Astrocyte of the cerebellum (primary cell): ENCODE measurements at regions not wholly inside any gene's neighbourhood (a gene's known extent, or its start where the extent isn't known, plus 50 kb on each side); places are given as distances from the start of the nearest gene placed in this dataset.

Experiments
- DNase-seq: peaks from one replicate; pipeline ENCODE4 v3.0.0-alpha.2; 2011; ENCODE audit warnings: low read depth
- H3K4me3 ChIP-seq: 2 replicates; pipeline ENCODE4 v1.5.1; 2011; ENCODE audit warnings: mild to moderate bottlenecking, low read depth, low read length, moderate library complexity
- in situ Hi-C: cut with HindIII; loops from 2 replicates; pipeline ENCODE4 v1.10.0; 2017; ENCODE audit warnings: low sequenced_read_pairs
- TF ChIP-seq, protein P1 (sequence below): IDR thresholded peaks from 2 replicates; pipeline ENCODE4 v1.5.1; 2012; ENCODE audit warnings: low read length, low read depth, moderate library complexity, mild to moderate bottlenecking; ENCODE audit errors: missing control alignments

DNA sequence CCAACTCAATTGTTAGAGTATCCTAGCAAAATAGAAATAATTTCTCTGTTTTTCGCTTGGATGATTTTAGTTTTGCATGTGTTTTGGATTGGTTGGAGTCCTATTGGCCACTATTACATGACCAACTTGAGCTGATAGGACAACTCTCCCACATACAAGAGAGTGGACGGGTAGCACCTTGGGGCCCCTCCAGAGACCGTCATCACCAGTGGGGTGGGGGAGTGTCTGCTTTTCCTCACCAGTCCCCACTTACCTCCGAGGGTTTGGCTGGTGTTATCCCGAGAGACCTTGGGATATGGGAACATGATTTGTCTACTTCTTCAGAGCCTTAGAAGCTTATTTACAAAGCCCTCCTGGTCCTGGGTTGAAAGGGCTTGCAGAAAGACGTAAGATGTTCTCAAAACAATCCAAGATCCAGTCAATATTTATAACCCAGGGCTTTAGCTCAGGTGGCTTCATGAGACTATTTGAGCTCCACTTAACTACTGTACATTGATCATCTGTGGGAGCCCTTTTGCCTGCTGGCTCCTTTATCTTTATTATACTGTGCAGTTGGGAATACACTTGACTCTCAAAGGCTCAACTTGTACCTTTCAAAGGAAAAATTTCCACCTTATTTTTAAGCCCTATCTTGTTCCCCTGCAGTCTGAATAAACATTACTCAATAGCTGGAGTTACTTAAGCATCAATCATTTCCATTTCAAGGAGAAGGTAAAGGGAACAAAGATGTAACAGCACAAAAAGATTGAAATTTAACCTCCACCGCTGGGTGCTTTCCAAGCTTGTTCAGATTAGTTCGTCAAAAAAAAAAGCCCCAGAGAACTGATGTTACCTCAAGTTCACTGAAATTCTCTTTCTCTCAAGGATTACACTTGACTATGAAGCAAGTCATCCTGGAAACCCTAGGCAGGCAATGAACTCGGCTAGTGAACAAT is 119.7 kb downstream of the WDR11 start:
- no peak for DNase-seq
- TF ChIP-seq, protein P1, sequence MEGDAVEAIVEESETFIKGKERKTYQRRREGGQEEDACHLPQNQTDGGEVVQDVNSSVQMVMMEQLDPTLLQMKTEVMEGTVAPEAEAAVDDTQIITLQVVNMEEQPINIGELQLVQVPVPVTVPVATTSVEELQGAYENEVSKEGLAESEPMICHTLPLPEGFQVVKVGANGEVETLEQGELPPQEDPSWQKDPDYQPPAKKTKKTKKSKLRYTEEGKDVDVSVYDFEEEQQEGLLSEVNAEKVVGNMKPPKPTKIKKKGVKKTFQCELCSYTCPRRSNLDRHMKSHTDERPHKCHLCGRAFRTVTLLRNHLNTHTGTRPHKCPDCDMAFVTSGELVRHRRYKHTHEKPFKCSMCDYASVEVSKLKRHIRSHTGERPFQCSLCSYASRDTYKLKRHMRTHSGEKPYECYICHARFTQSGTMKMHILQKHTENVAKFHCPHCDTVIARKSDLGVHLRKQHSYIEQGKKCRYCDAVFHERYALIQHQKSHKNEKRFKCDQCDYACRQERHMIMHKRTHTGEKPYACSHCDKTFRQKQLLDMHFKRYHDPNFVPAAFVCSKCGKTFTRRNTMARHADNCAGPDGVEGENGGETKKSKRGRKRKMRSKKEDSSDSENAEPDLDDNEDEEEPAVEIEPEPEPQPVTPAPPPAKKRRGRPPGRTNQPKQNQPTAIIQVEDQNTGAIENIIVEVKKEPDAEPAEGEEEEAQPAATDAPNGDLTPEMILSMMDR = no peak
- in situ Hi-C loops = no loop called here
- H3K4me3 ChIP-seq = no peak overlapping the region

DNA sequence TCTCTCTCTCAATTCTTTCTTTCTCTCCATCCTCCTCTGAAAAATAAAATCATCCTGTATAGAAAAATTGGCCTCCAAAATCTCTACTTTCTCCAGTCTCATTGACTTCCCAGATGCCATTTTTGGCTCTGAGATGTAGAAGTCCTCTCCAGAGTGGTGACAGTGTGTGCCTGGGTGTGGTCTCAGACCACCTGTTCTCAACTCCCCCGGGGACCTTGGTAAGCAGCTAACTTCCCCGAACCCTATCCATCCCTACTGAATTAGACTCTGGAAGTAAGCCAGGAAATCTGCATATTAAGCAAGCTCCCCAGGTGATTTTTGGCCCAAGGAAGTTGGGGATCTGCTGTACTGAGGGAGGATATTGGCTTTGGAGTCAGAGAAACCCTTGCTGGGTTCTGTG is 120.5 kb downstream of the WDR11 start:
- in situ Hi-C loops = no loop called here
- no peak overlapping the region for H3K4me3 ChIP-seq
- TF ChIP-seq, protein P1 = no peak
- DNase-seq = no peak

DNA sequence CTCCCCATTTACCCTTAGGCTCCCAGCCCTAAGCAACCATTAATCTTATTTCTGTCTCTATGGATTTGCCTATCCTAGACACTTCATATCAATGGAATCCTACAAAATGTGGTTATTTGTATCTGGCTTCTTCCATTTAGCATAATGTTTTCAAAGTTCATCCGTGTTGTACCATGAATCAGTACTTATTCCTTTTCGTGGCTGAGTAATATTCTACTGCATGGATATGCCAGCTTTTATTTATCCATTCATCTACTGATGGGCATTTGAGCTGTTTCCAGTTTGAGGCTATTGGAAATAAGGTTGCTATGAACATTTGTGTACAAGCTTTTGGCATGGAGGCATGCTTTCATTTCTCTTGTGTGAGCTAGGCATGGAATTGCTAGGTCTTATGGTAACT is 121.1 kb downstream of the WDR11 start:
- no peak for DNase-seq
- TF ChIP-seq, protein P1 = no peak
- in situ Hi-C loops = no loop called here
- no peak overlapping the region for H3K4me3 ChIP-seq

DNA sequence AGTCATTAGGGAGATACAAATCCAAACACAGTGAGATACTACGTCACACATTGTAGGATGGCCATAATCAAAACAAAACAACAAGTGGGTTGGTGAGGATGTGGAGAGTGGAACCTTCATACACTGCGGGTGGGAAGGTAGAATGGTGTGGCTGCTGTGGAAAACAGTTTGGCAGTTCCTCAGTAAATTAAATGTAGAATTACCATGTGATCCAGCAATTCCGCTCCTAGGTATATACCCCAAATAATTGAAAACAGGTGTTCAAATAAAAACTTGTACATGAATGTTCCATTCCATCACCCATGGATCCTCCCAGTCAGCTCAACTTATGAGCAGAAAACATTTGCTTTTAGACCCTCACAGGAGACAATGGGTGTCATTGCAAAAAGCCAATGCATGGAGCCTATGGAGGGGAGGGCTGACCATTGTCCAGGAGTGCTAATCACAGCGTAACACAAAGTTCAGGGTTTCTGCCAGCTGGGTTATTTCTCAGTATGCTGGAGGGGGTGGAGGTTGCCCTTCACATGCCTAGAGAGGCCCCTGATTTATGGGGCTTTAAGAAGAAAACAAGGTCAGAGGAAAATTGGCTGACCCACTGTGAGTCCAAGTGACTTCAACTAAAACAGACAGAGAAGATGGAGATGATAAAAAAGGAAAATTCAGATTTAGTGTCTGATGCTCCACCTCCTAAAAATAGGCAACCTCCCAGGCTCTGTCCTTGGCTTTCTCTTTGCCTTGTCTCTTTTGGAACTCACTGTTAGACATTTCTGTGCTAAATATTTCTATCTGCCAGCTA is 124.1 kb downstream of the WDR11 start:
- DNase-seq = no peak
- in situ Hi-C loops = no loop called here
- TF ChIP-seq, protein P1 = no peak
- H3K4me3 ChIP-seq = no peak overlapping the region

DNA sequence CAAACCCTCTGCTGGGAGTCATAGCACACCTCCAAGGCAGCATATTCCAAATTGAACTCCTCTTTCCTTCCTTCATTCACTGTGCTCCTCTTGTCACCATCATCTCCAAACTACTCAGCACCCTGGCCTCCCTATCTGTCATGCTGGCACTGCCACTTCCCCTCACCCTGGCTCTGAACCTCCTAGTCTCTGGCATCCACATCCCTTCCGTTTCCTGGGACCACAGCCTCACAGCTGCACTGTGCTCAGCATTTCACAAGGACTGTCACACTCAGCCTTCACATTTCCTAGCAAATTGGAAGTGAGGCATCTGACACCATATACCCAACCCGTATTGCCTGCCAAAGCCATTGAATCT is 124.7 kb downstream of the WDR11 start:
- in situ Hi-C loops = no loop called here
- TF ChIP-seq, protein P1 = no peak
- H3K4me3 ChIP-seq = no peak overlapping the region

DNA sequence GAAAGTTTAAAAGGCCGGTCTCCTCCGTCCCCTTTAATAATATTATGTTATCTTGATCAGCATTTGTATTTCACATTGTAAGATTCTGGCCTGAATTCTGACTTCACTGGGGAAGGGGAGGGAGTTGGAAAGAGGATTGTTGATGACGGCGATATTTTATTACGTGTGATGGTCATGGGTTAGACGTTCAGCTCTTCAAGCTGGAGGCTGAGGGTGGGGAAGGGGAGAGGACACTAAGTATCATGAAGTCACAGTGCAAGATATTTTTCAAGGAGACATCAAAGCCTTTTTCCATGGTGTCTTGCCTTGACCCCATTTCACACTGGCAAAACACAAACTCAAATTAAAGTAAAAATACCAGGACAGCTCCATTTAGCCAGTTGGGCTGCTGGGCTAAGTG is 126.7 kb downstream of the WDR11 start:
- H3K4me3 ChIP-seq = no peak overlapping the region
- TF ChIP-seq, protein P1 = no peak
- no peak for DNase-seq
- in situ Hi-C loops = no loop called here

More for the DNA sequence above, 124.7 kb downstream of the WDR11 start:
- no peak for DNase-seq
